ENCODE measurements at regions not wholly inside any gene's neighbourhood (a gene's known extent, or its start where the extent isn't known, plus 50 kb on each side); places are given as distances from the start of the nearest gene placed in this dataset.

DNA sequence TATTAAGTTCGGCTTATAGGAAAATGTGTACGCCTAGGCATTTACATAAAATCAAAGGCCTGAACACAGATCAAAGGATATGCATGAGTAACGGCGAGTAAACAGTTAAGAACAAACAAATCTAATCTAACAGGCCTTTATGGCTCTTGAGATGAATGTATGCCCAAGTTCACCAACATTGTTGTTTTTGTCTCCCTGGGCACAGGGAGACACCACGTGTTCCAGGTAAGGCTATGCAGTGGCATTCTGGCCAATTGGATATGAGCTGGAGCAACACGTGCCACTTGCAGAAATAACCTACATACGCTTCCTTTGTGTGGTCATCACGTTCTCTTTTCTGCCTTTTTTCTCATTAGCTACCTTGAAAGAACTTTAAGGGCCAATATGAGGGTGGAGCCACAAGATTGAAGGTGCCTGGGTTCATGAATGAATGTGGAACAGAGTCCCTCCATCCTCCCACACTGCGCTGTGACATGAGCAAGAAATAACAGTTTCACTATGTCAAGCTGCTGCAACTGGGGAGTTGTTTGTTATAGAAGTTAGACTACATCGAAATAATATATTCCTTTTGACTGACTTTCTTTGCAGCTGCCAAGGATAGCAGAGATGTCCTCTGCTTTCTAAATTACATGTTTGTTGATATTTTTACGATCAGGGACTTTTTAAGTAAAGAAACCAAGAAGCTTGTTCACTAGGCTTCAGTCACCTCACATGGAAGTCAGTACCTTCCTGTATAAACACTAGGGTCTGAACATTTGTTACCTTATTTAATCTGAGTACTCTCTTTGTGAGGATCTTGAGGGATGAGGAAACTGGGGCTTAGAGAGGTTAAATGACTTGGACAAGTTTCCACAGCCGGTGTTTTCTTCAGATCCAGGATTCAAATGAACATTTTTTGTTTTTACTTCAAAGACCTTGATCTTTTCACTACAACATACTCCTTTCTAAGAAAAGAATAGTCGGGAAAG is 427.5 kb upstream of the TBL1XR1 start:
- no peak for TF ChIP-seq CTCF (IDR thresholded peaks at IDR 0.05; ENCODE audit: low read depth, low read length, poor library complexity, severe bottlenecking)
- no peak for TF ChIP-seq EZH2phosphoT487 (IDR thresholded peaks at IDR 0.05; ENCODE audit: borderline replicate concordance, low read length)
